Liver (tissue), 8 donors: ENCODE measurements at regions not wholly inside any gene's neighbourhood (a gene's known extent, or its start where the extent isn't known, plus 50 kb on each side); places are given as distances from the start of the nearest gene placed in this dataset.

ENCODE experiments used
- DNase-seq: peaks from one replicate; pipeline ENCODE4 v3.0.0-alpha.2; 2017; ENCODE audit warnings: low spot score
- H3K27ac ChIP-seq, 2 donors: one replicate each; pipeline ENCODE4 v1.7.0; 2013; ENCODE audit warnings: inconsistent platforms in 2 of 2, low read length in 2 of 2, control low read depth in 1 of 2, low read depth in 1 of 2, mild to moderate bottlenecking in 1 of 2
- H3K27me3 ChIP-seq, 4 donors: one replicate each; pipeline versions ENCODE4 v1.6.1 to v1.7.0; 2013; ENCODE audit warnings: low read length in 3 of 4, inconsistent platforms in 1 of 4, mild to moderate bottlenecking in 1 of 4, moderate library complexity in 1 of 4; ENCODE audit not compliant: control insufficient read depth in 4 of 4, insufficient read depth in 4 of 4
- H3K36me3 ChIP-seq, 4 donors: one replicate each; pipeline versions ENCODE4 v1.6.1 to v1.7.0; 2013; ENCODE audit warnings: low read length in 3 of 4, mild to moderate bottlenecking in 3 of 4, low read depth in 1 of 4, moderate library complexity in 1 of 4; ENCODE audit not compliant: control insufficient read depth in 4 of 4, insufficient read depth in 3 of 4
- H3K4me1 ChIP-seq, 4 donors: one replicate each; pipeline versions ENCODE4 v1.6.1 to v1.7.0; 2013; ENCODE audit warnings: low read length in 3 of 4, mild to moderate bottlenecking in 3 of 4, moderate library complexity in 1 of 4; ENCODE audit not compliant: control insufficient read depth in 4 of 4, insufficient read depth in 4 of 4
- H3K4me3 ChIP-seq, 3 donors: one replicate each; pipeline versions ENCODE4 v1.6.1 to v1.7.0; 2013; ENCODE audit warnings: low read length in 3 of 3, control low read depth in 1 of 3, low read depth in 1 of 3, mild to moderate bottlenecking in 1 of 3
- H3K9ac ChIP-seq, 2 donors: one replicate each; pipeline ENCODE4 v1.7.0; 2013; ENCODE audit warnings: low read length in 2 of 2, mild to moderate bottlenecking in 2 of 2, moderate library complexity in 2 of 2, control low read depth in 1 of 2, low read depth in 1 of 2
- H3K9me3 ChIP-seq, 4 donors: one replicate each; pipeline versions ENCODE4 v1.6.1 to v1.7.0; 2013; ENCODE audit warnings: low read length in 3 of 4; ENCODE audit not compliant: control insufficient read depth in 4 of 4
- EGR1 ChIP-seq, 2 donors: IDR thresholded peaks; 2 replicates each; pipeline ENCODE4 v1.6.1; 2016 to 2018; ENCODE audit warnings: antibody characterized with exemption in 2 of 2, low read depth in 2 of 2
- FOXA2 ChIP-seq: IDR thresholded peaks from 2 replicates; pipeline ENCODE4 v1.6.1; 2016; ENCODE audit warnings: antibody characterized with exemption
- GABPA ChIP-seq, 2 donors: IDR thresholded peaks in 1 of 2; conservative IDR thresholded peaks in 1 of 2; 2 replicates each; pipeline ENCODE4 v1.6.1; 2016; ENCODE audit warnings: antibody characterized with exemption in 2 of 2, mild to moderate bottlenecking in 1 of 2, moderate library complexity in 1 of 2
- JUND ChIP-seq, 2 donors: IDR thresholded peaks; 2 replicates each; pipeline ENCODE4 v1.6.1; 2016; ENCODE audit warnings: antibody characterized with exemption in 2 of 2
- NR2F2 ChIP-seq: IDR thresholded peaks from 2 replicates; pipeline ENCODE4 v1.6.1; 2016; ENCODE audit warnings: antibody characterized with exemption
- RAD21 ChIP-seq, 2 donors: IDR thresholded peaks; 2 replicates each; pipeline ENCODE4 v1.6.1; 2016; ENCODE audit warnings: antibody characterized with exemption in 2 of 2, mild to moderate bottlenecking in 2 of 2
- RXRA ChIP-seq, 2 donors: IDR thresholded peaks; 2 replicates each; pipeline ENCODE4 v1.6.1; 2017 to 2018; ENCODE audit warnings: antibody characterized with exemption in 2 of 2, mild to moderate bottlenecking in 1 of 2
- SP1 ChIP-seq: IDR thresholded peaks from 2 replicates; pipeline ENCODE4 v1.6.1; 2018; ENCODE audit warnings: antibody characterized with exemption, mild to moderate bottlenecking
- WGBS: extraction: QIAGEN DNeasy Blood & Tissue Kit; methylation state at CpG from one replicate; pipeline ENCODE4 v1.1.7; 2013; 5-methylcytosine and 5-hydroxymethylcytosine counted together
- TF ChIP-seq, protein P1 (sequence below): IDR thresholded peaks from 2 replicates; pipeline ENCODE4 v1.6.1; 2016; ENCODE audit warnings: antibody characterized with exemption, mild to moderate bottlenecking
- TF ChIP-seq, protein P2 (sequence below): IDR thresholded peaks from 2 replicates; pipeline ENCODE4 v1.6.1; 2016; ENCODE audit warnings: antibody characterized with exemption
- TF ChIP-seq, protein P3 (sequence below): IDR thresholded peaks from 2 replicates; pipeline ENCODE4 v1.6.1; 2016; ENCODE audit warnings: antibody characterized with exemption
- TF ChIP-seq, protein P4 (sequence below): fragments of 150-350 bp; IDR thresholded peaks from 2 replicates; pipeline ENCODE4 v1.5.1; 2017; ENCODE audit warnings: improper control_type of control experiment, low read depth, low read length; ENCODE audit not compliant: missing input control
- TF ChIP-seq, protein P5 (sequence below): IDR thresholded peaks from 2 replicates; pipeline ENCODE4 v1.6.1; 2016; ENCODE audit warnings: antibody characterized with exemption
- donor health status: healthy.
- donor health status: healthy.
- donor health status: healthy.
- donor health status: healthy.
- donor health status: healthy.

DNA sequence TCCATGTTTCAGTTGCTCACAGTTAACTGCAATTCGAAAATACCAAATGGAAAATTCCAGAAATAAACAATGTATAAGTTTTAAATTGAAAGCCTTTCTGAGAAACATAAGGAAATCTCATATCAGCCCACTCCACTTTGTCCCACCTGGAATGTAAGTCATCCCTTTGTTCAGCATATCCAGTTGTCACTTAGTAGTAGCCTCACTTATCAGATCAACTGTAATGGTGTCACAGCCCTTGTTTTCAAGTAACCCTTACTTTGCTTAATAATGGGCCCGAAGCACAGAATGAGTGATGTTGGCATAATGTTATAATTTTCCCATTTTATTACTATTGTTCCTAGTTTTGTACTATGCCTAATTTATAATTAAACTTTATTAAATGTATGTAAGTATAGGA is 646.8 kb downstream of the C12orf50 start (continued):
- TF ChIP-seq, protein P1, sequence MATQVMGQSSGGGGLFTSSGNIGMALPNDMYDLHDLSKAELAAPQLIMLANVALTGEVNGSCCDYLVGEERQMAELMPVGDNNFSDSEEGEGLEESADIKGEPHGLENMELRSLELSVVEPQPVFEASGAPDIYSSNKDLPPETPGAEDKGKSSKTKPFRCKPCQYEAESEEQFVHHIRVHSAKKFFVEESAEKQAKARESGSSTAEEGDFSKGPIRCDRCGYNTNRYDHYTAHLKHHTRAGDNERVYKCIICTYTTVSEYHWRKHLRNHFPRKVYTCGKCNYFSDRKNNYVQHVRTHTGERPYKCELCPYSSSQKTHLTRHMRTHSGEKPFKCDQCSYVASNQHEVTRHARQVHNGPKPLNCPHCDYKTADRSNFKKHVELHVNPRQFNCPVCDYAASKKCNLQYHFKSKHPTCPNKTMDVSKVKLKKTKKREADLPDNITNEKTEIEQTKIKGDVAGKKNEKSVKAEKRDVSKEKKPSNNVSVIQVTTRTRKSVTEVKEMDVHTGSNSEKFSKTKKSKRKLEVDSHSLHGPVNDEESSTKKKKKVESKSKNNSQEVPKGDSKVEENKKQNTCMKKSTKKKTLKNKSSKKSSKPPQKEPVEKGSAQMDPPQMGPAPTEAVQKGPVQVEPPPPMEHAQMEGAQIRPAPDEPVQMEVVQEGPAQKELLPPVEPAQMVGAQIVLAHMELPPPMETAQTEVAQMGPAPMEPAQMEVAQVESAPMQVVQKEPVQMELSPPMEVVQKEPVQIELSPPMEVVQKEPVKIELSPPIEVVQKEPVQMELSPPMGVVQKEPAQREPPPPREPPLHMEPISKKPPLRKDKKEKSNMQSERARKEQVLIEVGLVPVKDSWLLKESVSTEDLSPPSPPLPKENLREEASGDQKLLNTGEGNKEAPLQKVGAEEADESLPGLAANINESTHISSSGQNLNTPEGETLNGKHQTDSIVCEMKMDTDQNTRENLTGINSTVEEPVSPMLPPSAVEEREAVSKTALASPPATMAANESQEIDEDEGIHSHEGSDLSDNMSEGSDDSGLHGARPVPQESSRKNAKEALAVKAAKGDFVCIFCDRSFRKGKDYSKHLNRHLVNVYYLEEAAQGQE: no peak
- TF ChIP-seq GABPA (IDR thresholded peaks at IDR 0.05 in 1 of 2, conservative IDR thresholded peaks at IDR 0.05 in 1 of 2) (no peak), RXRA (IDR thresholded peaks at IDR 0.05) (no peak)

DNA sequence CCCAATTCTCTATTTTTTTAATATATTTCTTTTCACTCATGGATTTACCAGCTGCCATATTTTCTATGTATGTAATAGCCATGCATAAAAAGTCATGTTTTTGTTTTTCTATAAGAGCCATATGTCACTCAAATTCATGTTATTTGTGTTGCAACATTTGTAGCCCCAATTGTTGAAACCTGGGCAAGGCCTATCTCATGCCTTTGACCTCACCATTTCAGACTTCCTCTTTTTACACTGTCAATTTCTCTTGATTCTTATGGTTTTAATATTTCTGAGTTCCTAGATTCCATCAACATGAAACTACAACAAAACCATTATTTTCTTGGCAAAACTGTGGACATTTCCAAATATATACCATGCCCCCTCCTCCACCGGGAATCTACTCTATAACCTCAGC is 647.5 kb downstream of the C12orf50 start:
- TF ChIP-seq, protein P2, sequence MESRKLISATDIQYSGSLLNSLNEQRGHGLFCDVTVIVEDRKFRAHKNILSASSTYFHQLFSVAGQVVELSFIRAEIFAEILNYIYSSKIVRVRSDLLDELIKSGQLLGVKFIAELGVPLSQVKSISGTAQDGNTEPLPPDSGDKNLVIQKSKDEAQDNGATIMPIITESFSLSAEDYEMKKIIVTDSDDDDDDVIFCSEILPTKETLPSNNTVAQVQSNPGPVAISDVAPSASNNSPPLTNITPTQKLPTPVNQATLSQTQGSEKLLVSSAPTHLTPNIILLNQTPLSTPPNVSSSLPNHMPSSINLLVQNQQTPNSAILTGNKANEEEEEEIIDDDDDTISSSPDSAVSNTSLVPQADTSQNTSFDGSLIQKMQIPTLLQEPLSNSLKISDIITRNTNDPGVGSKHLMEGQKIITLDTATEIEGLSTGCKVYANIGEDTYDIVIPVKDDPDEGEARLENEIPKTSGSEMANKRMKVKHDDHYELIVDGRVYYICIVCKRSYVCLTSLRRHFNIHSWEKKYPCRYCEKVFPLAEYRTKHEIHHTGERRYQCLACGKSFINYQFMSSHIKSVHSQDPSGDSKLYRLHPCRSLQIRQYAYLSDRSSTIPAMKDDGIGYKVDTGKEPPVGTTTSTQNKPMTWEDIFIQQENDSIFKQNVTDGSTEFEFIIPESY: no peak
- TF ChIP-seq, protein P1: no peak
- no peak for TF ChIP-seq JUND (IDR thresholded peaks at IDR 0.05)
- TF ChIP-seq RXRA (IDR thresholded peaks at IDR 0.05): no peak
- no peak for TF ChIP-seq SP1
- no peak for TF ChIP-seq FOXA2
- TF ChIP-seq, protein P3, sequence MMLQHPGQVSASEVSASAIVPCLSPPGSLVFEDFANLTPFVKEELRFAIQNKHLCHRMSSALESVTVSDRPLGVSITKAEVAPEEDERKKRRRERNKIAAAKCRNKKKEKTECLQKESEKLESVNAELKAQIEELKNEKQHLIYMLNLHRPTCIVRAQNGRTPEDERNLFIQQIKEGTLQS: no peak
- TF ChIP-seq GABPA (IDR thresholded peaks at IDR 0.05 in 1 of 2, conservative IDR thresholded peaks at IDR 0.05 in 1 of 2): no peak
- TF ChIP-seq EGR1 (IDR thresholded peaks at IDR 0.05; ENCODE audit: low read depth in 2 of 2): no peak
- TF ChIP-seq NR2F2: no peak
- TF ChIP-seq RAD21 (IDR thresholded peaks at IDR 0.05): no peak
- TF ChIP-seq, protein P4, sequence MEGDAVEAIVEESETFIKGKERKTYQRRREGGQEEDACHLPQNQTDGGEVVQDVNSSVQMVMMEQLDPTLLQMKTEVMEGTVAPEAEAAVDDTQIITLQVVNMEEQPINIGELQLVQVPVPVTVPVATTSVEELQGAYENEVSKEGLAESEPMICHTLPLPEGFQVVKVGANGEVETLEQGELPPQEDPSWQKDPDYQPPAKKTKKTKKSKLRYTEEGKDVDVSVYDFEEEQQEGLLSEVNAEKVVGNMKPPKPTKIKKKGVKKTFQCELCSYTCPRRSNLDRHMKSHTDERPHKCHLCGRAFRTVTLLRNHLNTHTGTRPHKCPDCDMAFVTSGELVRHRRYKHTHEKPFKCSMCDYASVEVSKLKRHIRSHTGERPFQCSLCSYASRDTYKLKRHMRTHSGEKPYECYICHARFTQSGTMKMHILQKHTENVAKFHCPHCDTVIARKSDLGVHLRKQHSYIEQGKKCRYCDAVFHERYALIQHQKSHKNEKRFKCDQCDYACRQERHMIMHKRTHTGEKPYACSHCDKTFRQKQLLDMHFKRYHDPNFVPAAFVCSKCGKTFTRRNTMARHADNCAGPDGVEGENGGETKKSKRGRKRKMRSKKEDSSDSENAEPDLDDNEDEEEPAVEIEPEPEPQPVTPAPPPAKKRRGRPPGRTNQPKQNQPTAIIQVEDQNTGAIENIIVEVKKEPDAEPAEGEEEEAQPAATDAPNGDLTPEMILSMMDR: no peak
- TF ChIP-seq, protein P5, sequence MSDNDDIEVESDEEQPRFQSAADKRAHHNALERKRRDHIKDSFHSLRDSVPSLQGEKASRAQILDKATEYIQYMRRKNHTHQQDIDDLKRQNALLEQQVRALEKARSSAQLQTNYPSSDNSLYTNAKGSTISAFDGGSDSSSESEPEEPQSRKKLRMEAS: no peak
- H3K9ac ChIP-seq: no peak overlapping the region
- no peaks in the 10 kb centered on the region for H3K27me3 ChIP-seq
- H3K4me3 ChIP-seq: no peak overlapping the region
- no peaks in the 10 kb centered on the region for H3K4me1 ChIP-seq
- H3K9me3 ChIP-seq: no peaks in the 10 kb centered on the region
- H3K36me3 ChIP-seq: no peaks in the 10 kb centered on the region
- WGBS: 95% methylated on average over 1 of the region's 1 CpG
- DNase-seq: no peak
- no peak overlapping the region for H3K27ac ChIP-seq
